ENCODE measurements at regions not wholly inside any gene's neighbourhood (a gene's known extent, or its start where the extent isn't known, plus 50 kb on each side); places are given as distances from the start of the nearest gene placed in this dataset.

GRCh38 chrX:137483554-137483953, 82.4 kb upstream of the ZIC3 start:
- DNase-seq, result no peak

GRCh38 chrX:137482136-137482535, 83.8 kb upstream of the ZIC3 start:
- no peak for DNase-seq

GRCh38 chrX:137479386-137479785, 86.5 kb upstream of the ZIC3 start:
- DNase-seq, result peak; percentile 16

- no peak for DNase-seq
Observed at GRCh38 chrX:137441711-137442110, 124.2 kb upstream of the ZIC3 start.

GRCh38 chrX:137432609-137433008, 133.3 kb upstream of the ZIC3 start:
- no peak for DNase-seq

GRCh38 chrX:137431693-137432488, 134.0 kb upstream of the ZIC3 start:
- DNase-seq, result no peak

- no peak for DNase-seq
Observed at GRCh38 chrX:137430984-137431475, 134.9 kb upstream of the ZIC3 start.

- no peak for DNase-seq
Observed at GRCh38 chrX:137430301-137430700, 135.6 kb upstream of the ZIC3 start.

- no peak for DNase-seq
Observed at GRCh38 chrX:137428766-137429591, 136.9 kb upstream of the ZIC3 start.

GRCh38 chrX:137428221-137428661, 137.7 kb upstream of the ZIC3 start:
- DNase-seq, result peak; percentile 24

- DNase-seq, result no peak
Observed at GRCh38 chrX:137427816-137428215, 138.1 kb upstream of the ZIC3 start.

GRCh38 chrX:137427426-137427778, 138.5 kb upstream of the ZIC3 start:
- DNase-seq, result no peak

- no peak for DNase-seq
Observed at GRCh38 chrX:137426695-137427425, 139.1 kb upstream of the ZIC3 start.

- no peak for DNase-seq
Observed at GRCh38 chrX:137425986-137426385, 139.9 kb upstream of the ZIC3 start.

GRCh38 chrX:137425273-137425902, 140.5 kb upstream of the ZIC3 start:
- DNase-seq, result no peak

GRCh38 chrX:137424679-137425078, 141.2 kb upstream of the ZIC3 start:
- DNase-seq, result no peak

- DNase-seq, result no peak
Observed at GRCh38 chrX:137423241-137423640, 142.7 kb upstream of the ZIC3 start.

- no peak for DNase-seq
Observed at GRCh38 chrX:137418086-137418485, 147.8 kb upstream of the ZIC3 start.

GRCh38 chrX:137413190-137413589, 152.7 kb upstream of the ZIC3 start:
- no peak for DNase-seq

GRCh38 chrX:137405449-137406140, 160.3 kb upstream of the ZIC3 start:
- DNase-seq, result no peak

- DNase-seq, result no peak
Observed at GRCh38 chrX:137401092-137401491, 164.8 kb upstream of the ZIC3 start.

GRCh38 chrX:137387646-137388045, 178.3 kb upstream of the ZIC3 start:
- no peak for DNase-seq

Measured in right hindlimb (tissue), 1 donor.